ENCODE measurements at regions not wholly inside any gene's neighbourhood (a gene's known extent, or its start where the extent isn't known, plus 50 kb on each side); places are given as distances from the start of the nearest gene placed in this dataset.

DNA sequence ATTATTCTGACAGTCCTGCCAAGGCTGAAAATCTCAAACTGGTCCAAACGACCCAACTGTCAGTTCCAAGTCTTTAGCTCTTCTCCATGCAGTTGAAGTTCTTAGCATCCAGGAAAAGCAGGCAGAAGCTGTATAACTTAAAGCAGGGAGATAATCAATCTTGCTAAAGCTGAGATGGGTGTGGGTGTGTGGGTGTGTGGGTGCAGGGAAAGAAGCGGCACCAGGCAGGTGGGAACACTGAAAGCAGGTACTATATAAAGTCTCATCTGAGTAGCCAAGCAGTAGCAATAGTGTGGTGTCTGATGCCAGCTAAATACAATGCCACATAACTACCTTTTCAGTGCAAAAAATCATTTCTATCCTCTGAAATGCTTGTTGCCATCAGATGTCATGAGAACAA, 69.7 kb upstream of the EGFL6 start (continued):
- TF ChIP-seq TCF7L2 (IDR thresholded peaks at IDR 0.05; ENCODE audit: borderline replicate concordance, extremely low read depth, insufficient read depth, insufficient read length), result no peak
- TF ChIP-seq EGR1 (IDR thresholded peaks at IDR 0.05; ENCODE audit: low read depth), result no peak

DNA sequence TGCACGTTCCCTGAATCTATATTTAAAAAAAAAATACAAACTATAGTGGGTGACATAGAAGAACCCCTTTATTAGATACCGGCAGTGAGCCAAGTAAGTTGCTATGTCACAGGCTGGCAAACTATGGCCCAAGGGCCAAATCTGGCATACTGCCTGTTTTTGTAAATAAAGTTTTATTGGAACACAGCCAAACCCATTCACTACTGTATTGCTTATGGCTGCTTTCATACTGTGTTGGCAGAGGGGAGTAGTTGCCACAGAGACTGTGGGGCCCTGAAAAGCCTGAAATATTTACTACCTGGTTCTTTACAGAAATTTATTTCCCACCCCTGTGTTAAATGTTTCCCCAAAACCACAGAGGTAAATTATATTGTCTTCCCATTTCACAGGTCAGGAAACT, 71.2 kb upstream of the EGFL6 start:
- POLR2A ChIA-PET, result no interaction called here
- no peaks in the 10 kb centered on the region for H4K20me1 ChIP-seq (ENCODE audit: insufficient read depth)
- no TSS peak for BruUV-seq (replicated peaks)

More for the DNA sequence above, 71.2 kb upstream of the EGFL6 start:
- H3K4me3 ChIP-seq (replicated peaks in 1 of 2; ENCODE audit: low read depth in 1 of 2, low read length in 2 of 2), result no peak overlapping the region
- CTCF ChIA-PET, result no interaction called here
- H3K4me1 ChIP-seq (ENCODE audit: control insufficient read depth in 1 of 2, insufficient read depth in 2 of 2, low read length in 2 of 2), result peaks cover 0 to 6% of the 10 kb centered on the region in 2 experiments; a peak in 2 of 4 replicates
- ATAC-seq, result no peak
- no peaks in the 10 kb centered on the region for H3K79me2 ChIP-seq (ENCODE audit: insufficient read depth, low read length)
- H3K9ac ChIP-seq (ENCODE audit: low read length), result no peak overlapping the region
- no peak overlapping the region for H2AFZ ChIP-seq (ENCODE audit: low read depth, low read length, poor library complexity, severe bottlenecking)
- H3K9me3 ChIP-seq (ENCODE audit: control insufficient read depth in 1 of 2, insufficient read depth in 1 of 2, low read depth in 1 of 2, low read length in 2 of 2), result no peaks in the 10 kb centered on the region
- TF ChIP-seq SIN3A (IDR thresholded peaks at IDR 0.05; ENCODE audit: low read depth) (no peak), JUND (IDR thresholded peaks at IDR 0.05) (no peak), ELF1 (IDR thresholded peaks at IDR 0.05; ENCODE audit: borderline replicate concordance, low read depth) (no peak), EZH2phosphoT487 (IDR thresholded peaks at IDR 0.05; ENCODE audit: borderline replicate concordance) (no peak), SRF (IDR thresholded peaks at IDR 0.05; ENCODE audit: low read depth) (no peak), TCF7L2 (IDR thresholded peaks at IDR 0.05; ENCODE audit: borderline replicate concordance, extremely low read depth, insufficient read depth, insufficient read length) (no peak), POLR2A (IDR thresholded peaks at IDR 0.05; ENCODE audit: borderline replicate concordance, extremely low read depth, insufficient read depth, insufficient read length) (no peak), POLR2AphosphoS5 (IDR thresholded peaks at IDR 0.05; ENCODE audit: low read depth, low read length) (no peak), ATF3 (IDR thresholded peaks at IDR 0.05) (no peak), ZFX (IDR thresholded peaks at IDR 0.05) (no peak), CBX3 (IDR thresholded peaks at IDR 0.05; ENCODE audit: low read depth) (no peak), ZBTB33 (IDR thresholded peaks at IDR 0.05; ENCODE audit: extremely low read depth, insufficient replicate concordance, low read length) (no peak), ZNF274 (IDR thresholded peaks at IDR 0.05; ENCODE audit: low read depth, low read length) (no peak), RAD21 (IDR thresholded peaks at IDR 0.05; ENCODE audit: low read depth) (no peak), CEBPB (IDR thresholded peaks at IDR 0.05; ENCODE audit: low read depth) (no peak)
- TF ChIP-seq, protein P1, sequence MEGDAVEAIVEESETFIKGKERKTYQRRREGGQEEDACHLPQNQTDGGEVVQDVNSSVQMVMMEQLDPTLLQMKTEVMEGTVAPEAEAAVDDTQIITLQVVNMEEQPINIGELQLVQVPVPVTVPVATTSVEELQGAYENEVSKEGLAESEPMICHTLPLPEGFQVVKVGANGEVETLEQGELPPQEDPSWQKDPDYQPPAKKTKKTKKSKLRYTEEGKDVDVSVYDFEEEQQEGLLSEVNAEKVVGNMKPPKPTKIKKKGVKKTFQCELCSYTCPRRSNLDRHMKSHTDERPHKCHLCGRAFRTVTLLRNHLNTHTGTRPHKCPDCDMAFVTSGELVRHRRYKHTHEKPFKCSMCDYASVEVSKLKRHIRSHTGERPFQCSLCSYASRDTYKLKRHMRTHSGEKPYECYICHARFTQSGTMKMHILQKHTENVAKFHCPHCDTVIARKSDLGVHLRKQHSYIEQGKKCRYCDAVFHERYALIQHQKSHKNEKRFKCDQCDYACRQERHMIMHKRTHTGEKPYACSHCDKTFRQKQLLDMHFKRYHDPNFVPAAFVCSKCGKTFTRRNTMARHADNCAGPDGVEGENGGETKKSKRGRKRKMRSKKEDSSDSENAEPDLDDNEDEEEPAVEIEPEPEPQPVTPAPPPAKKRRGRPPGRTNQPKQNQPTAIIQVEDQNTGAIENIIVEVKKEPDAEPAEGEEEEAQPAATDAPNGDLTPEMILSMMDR (IDR thresholded peaks at IDR 0.05 in 2 of 3, conservative IDR thresholded peaks at IDR 0.05 in 1 of 3; ENCODE audit: borderline replicate concordance in 1 of 3, insufficient read depth in 1 of 3, low read depth in 2 of 3, low read length in 2 of 3), result no peak
- TF ChIP-seq, protein P2, sequence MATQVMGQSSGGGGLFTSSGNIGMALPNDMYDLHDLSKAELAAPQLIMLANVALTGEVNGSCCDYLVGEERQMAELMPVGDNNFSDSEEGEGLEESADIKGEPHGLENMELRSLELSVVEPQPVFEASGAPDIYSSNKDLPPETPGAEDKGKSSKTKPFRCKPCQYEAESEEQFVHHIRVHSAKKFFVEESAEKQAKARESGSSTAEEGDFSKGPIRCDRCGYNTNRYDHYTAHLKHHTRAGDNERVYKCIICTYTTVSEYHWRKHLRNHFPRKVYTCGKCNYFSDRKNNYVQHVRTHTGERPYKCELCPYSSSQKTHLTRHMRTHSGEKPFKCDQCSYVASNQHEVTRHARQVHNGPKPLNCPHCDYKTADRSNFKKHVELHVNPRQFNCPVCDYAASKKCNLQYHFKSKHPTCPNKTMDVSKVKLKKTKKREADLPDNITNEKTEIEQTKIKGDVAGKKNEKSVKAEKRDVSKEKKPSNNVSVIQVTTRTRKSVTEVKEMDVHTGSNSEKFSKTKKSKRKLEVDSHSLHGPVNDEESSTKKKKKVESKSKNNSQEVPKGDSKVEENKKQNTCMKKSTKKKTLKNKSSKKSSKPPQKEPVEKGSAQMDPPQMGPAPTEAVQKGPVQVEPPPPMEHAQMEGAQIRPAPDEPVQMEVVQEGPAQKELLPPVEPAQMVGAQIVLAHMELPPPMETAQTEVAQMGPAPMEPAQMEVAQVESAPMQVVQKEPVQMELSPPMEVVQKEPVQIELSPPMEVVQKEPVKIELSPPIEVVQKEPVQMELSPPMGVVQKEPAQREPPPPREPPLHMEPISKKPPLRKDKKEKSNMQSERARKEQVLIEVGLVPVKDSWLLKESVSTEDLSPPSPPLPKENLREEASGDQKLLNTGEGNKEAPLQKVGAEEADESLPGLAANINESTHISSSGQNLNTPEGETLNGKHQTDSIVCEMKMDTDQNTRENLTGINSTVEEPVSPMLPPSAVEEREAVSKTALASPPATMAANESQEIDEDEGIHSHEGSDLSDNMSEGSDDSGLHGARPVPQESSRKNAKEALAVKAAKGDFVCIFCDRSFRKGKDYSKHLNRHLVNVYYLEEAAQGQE (IDR thresholded peaks at IDR 0.05; ENCODE audit: low read depth), result no peak
- H3K27me3 ChIP-seq (ENCODE audit: insufficient read depth, low read length), result no peaks in the 10 kb centered on the region
- H3K4me2 ChIP-seq (ENCODE audit: low read length), result no peak overlapping the region
- H3K9me2 ChIP-seq (ENCODE audit: insufficient read depth), result no peaks in the 10 kb centered on the region
- intact Hi-C loops (cut with micrococcal nuclease), result no loop called here
- no peak overlapping the region for H3K27ac ChIP-seq (ENCODE audit: low read depth, low read length)
- DNase-seq (ENCODE audit: low read depth, low spot score), result no peak
- H3K36me3 ChIP-seq (ENCODE audit: control insufficient read depth in 1 of 2, insufficient read depth in 2 of 2, low read length in 2 of 2), result no peaks in the 10 kb centered on the region
- RAD21 ChIA-PET (ENCODE audit: low non-redundant PET in 1 of 2, low total read pairs in 2 of 2, uncharacterized antibody in 2 of 2, unreplicated experiment in 2 of 2), result no interaction called here
